ENCODE measurements at regions not wholly inside any gene's neighbourhood (a gene's known extent, or its start where the extent isn't known, plus 50 kb on each side); places are given as distances from the start of the nearest gene placed in this dataset.
A peak's percentile ranks its signal among the peaks of the same experiment; 100 is the strongest.

DNA sequence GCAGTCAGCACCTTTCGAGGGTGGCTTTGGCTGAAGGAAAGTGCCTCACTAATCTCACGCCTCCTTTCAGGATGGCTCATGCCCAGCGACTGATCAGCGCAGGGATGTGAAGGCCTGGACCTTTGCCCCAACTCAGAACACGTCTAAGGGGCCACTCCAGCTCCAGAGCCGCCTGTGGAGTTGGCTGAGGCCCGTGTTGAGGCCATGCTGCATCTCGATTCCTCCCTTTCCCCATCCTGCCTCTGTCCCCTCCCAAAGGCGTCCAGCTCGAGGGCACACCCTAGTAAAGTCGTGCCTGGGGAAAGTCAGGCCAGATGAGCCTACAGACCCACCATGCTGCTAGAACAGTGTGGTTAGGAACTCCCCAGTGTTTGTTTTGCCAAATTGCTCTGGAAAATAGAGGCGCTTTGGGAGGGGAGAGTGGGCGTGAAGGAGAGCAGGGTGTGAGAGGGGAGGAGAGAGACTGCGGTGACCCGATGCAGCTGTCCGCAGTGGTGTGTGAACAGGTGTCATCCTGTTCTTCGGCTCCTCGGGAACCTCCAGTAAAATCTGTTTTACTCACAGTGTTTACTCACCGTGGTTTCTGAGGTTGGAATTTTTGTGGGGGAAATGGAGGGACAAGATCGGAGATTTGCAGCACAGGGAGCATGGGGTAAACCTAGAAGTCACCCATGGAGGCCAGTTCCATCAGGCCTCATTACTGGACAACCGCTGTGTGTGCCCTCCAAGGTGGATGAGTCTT is 85.0 kb upstream of the PMEPA1 start:
- peak in 1 of 2 experiments; percentile 30 for DNase-seq

GRCh38 chr20:57794036-57794435 is 84.2 kb upstream of the PMEPA1 start:
- DNase-seq = no peak

DNA sequence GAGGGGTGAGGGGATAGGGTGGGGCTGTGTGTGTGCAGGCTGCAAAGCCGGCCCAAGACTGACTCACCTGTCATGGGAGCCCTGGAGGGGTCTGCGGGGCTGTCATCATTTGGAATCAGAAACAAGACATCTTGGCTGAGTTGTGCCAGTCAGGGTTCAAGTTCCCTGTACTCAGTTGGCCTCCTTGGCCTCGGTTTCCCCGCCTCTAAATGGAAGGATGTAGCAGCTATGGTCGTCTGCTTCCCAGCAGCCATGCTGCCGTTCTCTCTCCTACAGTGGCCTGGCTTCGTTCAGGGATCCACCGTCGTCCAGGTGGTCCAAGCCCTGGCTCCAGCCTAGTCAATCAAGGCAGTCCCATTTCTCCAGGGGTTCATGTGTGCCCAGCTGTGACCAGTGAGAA is 83.6 kb upstream of the PMEPA1 start:
- no peak for DNase-seq

DNA sequence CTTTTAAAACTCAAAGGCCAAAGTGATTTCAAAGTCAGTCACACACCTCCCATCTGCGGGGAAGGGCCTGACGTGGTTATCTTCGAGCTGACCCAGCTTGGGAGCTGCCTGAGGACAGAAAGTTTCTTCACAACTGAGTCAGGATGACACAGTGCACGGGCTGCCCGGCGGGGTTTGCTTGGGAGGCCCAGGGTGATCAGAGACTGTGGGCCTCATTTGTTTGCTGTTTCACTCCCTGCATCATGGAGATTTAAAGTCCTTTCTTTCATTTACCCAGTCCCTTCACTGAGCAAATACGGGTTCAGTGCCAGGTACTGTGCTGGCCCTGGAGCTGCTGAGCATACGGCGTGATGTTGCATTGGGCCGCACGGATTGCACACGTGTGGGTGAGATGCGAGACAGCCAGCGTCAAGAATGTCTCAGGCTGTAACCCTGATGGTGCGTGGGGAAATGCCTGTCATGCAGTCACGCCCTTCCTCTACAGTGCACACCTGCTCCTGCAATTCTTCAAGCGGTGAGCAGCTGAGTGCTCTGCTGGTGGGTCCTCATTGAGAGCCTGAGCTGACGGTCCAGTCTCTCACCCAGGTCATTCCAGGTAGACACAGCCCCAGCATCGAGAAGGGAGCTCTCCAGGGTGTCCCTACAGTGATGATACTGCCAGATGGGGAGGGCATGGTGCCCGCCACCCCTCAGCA is 82.7 kb upstream of the PMEPA1 start:
- peak in 1 of 2 experiments; percentile 18 for DNase-seq

DNA sequence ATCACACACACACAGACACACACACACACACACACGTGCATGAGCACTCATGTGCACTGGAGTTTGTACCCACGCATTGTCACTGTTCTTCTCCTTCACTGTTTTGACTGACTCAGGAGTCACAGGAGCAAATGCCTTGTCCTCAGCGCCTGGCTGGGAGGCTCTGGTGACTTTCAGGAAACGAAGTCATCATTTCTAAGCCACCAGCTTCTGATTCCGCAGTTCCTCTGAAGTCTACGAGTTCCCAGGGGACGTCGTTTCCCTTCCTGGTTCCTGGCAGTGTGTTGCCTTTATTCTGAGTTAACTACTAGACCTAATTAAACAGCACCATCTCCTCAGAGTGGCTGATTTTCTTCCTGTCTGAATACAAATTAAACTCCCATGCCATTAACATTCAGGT is 82.2 kb upstream of the PMEPA1 start:
- DNase-seq = no peak

DNA sequence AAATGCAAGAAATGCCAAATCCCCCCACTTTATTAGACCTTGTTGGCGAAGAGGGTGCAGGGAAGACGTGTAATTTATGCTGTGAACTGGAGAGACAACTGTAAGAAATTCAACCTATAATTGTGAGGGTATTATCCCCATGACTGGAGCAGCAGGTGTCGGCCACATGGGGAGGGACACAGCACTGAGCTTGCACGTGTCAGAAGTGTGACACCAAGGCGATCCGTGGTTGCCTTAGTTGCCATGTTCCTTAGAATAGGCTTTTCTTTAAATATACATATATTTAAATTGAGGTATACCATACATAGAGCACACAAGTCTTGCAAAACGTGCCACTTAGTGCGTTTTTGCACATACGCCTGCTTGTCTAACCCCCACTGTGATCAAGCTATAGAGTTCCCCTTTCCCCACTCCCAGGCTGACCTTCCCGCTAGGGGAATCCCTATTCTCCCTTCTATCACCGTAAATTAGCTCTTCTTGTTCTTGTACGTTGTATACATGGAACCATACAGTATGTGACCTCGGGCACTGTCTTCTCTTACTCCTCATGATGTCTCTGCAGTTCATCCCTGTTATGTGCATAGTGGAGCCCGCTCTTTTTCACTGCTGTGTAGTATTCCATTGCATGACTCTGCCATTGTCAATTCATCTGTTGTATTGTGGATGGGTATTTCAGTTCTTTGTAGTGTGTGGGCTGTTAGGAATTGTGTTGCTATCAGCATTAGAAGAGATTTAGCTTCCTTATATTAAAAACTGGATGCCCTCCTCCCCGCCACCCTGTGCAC is 81.6 kb upstream of the PMEPA1 start:
- no peak for DNase-seq

DNA sequence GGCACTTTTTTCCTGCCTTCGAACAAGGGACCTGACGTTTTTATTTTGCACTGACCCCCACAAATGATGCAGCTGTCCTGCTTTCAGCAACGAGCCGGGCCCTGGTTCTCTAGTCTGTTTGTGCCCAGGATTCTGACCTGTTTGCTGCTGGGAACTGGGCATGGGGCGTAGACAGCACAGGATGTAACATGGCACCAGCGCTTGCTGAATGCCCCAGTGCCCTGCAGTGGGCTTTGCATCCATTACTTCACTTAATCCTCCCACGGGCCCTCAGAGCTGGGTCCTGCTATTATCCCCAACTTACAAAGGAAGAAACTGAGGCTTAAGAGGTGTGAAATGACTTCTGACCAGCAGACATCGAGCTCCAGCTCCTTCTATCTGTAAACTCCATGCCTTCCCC is 80.4 kb upstream of the PMEPA1 start:
- DNase-seq = no peak

DNA sequence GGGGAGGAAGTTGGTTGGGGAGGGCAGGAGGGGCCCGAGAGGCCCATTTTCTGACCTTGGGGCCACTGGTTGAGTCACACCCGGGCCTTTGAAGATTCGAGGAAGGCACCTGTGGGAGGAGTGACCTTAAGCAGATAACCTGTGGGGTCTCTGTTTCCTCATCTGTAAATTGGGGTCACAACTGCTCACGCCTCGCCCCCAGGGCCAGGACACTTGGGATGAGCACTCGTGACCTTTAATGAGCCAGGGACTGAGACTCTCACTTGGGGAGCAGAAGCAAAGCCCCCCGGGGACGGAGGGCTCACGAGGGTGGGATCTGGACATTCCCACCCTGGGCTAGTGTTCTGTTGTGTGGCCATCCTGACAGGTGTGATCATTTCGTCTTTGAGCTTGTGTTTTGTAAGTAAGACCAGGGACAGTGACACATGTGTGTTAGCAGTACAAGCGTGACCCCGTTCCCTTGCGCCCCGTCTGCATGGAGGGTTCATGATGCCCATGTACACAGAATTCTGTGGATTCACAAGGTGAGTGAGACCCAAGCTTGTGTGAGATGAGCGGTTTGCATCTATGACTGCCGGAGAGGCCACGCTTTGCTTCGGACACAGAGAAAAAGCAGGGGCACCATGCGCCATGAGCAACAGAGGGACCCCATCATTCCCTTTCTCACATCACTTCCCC is 79.3 kb upstream of the PMEPA1 start:
- no peak for DNase-seq

DNA sequence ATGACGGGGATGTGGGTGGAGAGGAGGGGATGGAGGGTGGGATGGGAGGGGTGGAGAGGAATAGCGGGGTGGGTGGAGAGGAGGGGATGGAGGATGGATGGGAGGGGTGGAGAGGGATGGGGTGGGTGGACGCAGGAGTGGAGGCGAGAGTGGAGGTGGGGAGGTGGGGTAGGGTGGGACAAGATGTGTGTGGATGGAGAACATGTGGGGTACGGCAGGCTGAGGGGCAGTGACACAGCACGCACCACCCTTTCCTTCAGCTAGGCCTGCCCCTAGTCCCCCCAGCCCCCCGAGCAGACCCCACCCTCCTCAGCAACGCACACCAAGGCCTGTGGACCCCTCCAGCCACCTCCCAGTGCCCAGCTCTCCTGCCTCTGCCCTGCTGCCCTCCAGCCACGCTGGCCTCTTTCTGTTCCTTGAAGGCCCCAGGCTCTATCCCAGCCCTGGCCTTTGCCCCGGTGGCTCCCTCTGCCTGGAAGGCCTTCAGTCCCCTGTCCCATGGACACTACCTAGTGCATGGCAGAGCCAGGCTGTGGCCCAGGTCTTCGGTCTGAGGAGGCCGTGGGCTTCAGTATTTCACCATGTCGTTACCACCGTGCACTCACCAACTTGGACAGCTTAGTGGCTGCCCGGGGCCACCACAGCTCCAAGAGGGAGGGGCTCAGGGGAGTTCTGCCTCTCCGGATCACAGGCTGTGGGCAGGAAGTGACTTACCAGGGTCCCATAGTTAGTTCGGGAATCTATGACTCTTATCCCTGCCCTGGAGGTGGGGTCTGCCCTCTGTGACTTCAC is 78.4 kb upstream of the PMEPA1 start:
- DNase-seq = no peak

GRCh38 chr20:57787151-57787989 is 77.6 kb upstream of the PMEPA1 start:
- no peak for DNase-seq

DNA sequence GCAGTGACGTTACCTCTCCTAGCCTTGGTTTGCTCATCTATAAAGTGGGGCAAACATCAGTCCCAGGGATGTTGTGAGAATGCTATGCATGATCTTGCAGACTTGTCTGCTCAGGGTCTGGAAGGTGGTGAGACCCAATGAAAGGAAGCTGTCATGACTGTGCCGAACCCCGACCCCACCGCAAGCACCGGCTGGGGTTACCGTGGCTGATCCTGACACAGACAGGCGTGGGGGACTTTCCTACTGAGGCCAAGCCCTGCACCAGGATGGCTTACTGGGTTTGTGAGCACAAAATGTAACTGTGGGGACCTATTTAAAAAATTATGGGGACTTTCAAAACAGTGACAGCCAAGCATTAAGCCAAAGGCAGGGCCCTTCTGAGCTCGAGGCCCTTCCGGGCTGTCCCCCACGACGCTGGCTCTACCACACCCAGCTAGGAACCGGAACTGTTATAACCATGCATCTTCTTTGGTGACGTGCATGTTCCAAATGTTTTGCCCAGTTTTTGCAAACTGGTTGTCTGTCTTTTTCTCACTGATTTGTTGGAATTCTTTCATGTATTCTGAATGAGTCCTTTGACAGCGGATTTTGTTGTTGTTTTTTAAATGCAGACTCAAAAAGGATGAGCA is 76.6 kb upstream of the PMEPA1 start:
- no peak for DNase-seq

GRCh38 chr20:57785720-57786119 is 75.9 kb upstream of the PMEPA1 start:
- no peak for DNase-seq

DNA sequence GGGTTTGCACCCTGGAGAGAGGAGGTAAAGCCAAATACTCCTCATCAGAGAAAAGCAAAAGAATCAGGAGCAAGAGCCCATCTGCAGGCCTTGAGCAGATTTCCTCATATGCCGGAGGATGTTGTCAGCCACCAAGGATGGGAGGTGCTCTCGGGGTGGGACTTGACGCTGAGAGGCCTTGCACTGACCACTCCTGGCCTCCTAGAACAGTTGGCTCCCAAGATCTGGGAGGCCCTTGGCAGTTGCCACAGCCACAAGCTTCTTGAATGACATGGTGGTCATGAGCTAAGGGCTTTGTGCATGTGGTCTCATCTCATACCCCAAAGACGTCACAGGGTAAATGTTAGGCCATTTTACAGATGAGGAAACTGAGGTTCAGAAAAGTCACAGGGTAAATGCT is 75.2 kb upstream of the PMEPA1 start:
- DNase-seq = no peak

DNA sequence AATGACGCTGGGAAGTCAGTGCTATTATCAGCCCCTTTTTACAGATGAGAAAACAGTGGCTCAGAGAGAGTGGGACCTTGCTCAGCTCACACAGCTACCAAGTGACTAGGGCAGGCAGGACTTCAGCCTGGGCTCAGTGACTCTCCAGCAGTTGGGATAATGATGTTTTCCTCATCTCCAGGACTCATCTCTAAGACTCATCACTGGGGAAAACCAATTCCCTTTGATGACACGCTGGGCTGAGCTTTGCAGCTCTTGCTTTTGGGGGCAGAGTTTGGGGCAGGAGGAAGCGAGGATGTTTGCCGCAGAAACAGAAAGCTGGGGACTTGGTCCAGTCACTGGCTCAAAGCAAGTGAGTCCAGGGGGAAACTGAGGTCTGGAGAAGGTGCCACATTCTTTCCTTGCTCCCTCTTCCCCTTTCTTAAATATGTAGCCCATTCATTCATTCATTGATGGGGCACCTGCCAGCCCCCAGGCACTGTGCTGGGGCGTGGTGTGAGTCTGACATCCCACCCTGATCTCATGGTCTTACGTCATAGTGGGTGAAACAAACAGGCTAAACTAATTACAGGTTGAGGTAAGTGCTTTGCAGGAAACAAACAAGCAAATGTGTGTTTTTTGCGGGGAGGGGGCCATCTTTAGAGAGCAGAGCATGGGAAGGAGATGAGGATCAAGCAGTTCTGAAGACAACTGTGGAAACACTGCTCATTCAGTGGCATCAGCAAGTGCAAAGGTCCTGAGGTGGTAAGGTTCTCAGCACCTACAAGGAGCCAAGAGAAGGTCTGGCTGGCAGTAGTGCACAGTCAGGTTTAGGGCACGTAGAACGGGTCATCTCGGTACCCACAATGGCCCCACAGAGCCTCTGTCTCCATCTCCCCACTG is 74.4 kb upstream of the PMEPA1 start:
- no peak for DNase-seq

- DNase-seq = no peak
These were observed 73.4 kb upstream of the PMEPA1 start for GRCh38 chr20:57783196-57783595.

GRCh38 chr20:57782631-57783041 is 72.8 kb upstream of the PMEPA1 start:
- no peak for DNase-seq

- DNase-seq = no peak
These were observed 72.1 kb upstream of the PMEPA1 start for GRCh38 chr20:57781901-57782300.

GRCh38 chr20:57780906-57781305 is 71.1 kb upstream of the PMEPA1 start:
- no peak for DNase-seq

DNA sequence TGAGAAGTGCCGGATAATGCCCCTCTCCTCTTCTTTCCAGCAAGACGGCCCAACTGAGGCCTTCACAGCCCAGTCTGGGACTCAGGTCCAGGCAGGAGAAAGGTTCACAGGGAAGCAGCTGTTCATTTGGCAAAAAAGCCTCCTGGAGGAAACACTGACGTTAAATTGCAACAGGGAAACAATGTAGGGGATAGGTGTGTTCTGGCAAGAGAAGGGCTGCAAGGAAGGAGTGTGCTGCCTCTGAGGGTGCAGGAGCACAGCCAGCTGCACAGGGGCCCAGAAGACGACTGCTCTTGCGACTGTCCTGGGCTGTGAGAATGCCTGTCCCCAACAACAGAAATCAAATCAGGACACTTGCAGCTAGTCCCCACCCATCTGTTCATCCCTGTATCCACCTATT is 70.6 kb upstream of the PMEPA1 start:
- DNase-seq = no peak

All from NCI-H526 (cell line).